IMR-90 (cell line): ENCODE measurements at regions not wholly inside any gene's neighbourhood (a gene's known extent, or its start where the extent isn't known, plus 50 kb on each side); places are given as distances from the start of the nearest gene placed in this dataset.

ENCODE experiments used
- BHLHE40 ChIP-seq: fragments of 150-350 bp; IDR thresholded peaks from 2 replicates; pipeline ENCODE4 v1.6.1; 2016; ENCODE audit warnings: mild to moderate bottlenecking, low read depth, low read length
- CEBPB ChIP-seq: IDR thresholded peaks from 2 replicates; pipeline ENCODE4 v1.6.1; 2012; ENCODE audit warnings: low read depth, low read length, improper control_type of control experiment
- MAFK ChIP-seq: IDR thresholded peaks from 2 replicates; pipeline ENCODE4 v1.6.1; 2012; ENCODE audit warnings: low read depth, low read length, improper control_type of control experiment
- POLR2A ChIP-seq: IDR thresholded peaks from 2 replicates; pipeline ENCODE4 v1.6.1; 2012; ENCODE audit warnings: mild to moderate bottlenecking, low read depth, low read length
- RAD21 ChIP-seq: IDR thresholded peaks from 2 replicates; pipeline ENCODE4 v1.6.1; 2012; ENCODE audit warnings: low read length, improper control_type of control experiment
- SMC3 ChIP-seq: fragments of 150-350 bp; IDR thresholded peaks from 2 replicates; pipeline ENCODE4 v1.6.1; 2016; ENCODE audit warnings: low read depth, mild to moderate bottlenecking, antibody characterized with exemption, low read length, moderate library complexity
- TF ChIP-seq, protein P1 (sequence below): conservative IDR thresholded peaks from 2 replicates; pipeline ENCODE4 v1.5.1; 2012; ENCODE audit warnings: mild to moderate bottlenecking, low read depth, low read length, improper control_type of control experiment
- TF ChIP-seq, protein P2 (sequence below): fragments of 150-350 bp; IDR thresholded peaks from 2 replicates; pipeline ENCODE4 v1.6.1; 2017; ENCODE audit warnings: mild to moderate bottlenecking, antibody characterized with exemption, low read length, low read depth

DNA sequence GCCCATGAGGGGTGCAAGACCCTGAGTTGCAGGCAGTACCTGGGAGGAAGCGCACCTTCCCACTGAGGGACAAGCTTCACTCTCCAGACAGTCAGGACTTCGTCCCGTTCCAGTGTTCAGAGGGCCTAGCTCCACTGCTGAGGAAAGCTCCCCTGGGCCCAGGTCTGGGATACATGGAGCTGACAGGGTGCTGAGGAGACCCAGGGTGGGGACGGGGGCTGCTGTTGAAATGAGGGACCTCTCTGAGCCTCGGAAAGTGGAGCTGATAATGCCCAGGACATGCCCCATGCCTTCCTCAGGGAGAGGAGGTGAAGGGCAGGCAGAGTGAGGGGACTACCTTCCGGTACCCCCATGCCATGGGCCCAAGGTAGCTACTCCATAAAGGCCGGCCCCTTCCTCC is 169.2 kb upstream of the MYCN start:
- TF ChIP-seq, protein P1, sequence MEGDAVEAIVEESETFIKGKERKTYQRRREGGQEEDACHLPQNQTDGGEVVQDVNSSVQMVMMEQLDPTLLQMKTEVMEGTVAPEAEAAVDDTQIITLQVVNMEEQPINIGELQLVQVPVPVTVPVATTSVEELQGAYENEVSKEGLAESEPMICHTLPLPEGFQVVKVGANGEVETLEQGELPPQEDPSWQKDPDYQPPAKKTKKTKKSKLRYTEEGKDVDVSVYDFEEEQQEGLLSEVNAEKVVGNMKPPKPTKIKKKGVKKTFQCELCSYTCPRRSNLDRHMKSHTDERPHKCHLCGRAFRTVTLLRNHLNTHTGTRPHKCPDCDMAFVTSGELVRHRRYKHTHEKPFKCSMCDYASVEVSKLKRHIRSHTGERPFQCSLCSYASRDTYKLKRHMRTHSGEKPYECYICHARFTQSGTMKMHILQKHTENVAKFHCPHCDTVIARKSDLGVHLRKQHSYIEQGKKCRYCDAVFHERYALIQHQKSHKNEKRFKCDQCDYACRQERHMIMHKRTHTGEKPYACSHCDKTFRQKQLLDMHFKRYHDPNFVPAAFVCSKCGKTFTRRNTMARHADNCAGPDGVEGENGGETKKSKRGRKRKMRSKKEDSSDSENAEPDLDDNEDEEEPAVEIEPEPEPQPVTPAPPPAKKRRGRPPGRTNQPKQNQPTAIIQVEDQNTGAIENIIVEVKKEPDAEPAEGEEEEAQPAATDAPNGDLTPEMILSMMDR = no peak
- TF ChIP-seq, protein P2, sequence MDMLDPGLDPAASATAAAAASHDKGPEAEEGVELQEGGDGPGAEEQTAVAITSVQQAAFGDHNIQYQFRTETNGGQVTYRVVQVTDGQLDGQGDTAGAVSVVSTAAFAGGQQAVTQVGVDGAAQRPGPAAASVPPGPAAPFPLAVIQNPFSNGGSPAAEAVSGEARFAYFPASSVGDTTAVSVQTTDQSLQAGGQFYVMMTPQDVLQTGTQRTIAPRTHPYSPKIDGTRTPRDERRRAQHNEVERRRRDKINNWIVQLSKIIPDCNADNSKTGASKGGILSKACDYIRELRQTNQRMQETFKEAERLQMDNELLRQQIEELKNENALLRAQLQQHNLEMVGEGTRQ = no peak
- no peak for TF ChIP-seq CEBPB
- TF ChIP-seq POLR2A = no peak
- TF ChIP-seq RAD21 = no peak
- TF ChIP-seq SMC3 = no peak
- no peak for TF ChIP-seq BHLHE40
- no peak for TF ChIP-seq MAFK
